Stimulated activated CD4-positive, alpha-beta T cell treated with anti-CD3 and anti-CD28 coated beads, Interleukin-4, amount 100 ng/mL, for 48 hours (primary cell): ENCODE measurements at regions not wholly inside any gene's neighbourhood (a gene's known extent, or its start where the extent isn't known, plus 50 kb on each side); places are given as distances from the start of the nearest gene placed in this dataset.

Source experiments
- DNase-seq, 2 donors: peaks; one replicate each; pipeline ENCODE4 v3.0.0-alpha.2; 2020; ENCODE audit warnings: low read depth in 2 of 2

DNA sequence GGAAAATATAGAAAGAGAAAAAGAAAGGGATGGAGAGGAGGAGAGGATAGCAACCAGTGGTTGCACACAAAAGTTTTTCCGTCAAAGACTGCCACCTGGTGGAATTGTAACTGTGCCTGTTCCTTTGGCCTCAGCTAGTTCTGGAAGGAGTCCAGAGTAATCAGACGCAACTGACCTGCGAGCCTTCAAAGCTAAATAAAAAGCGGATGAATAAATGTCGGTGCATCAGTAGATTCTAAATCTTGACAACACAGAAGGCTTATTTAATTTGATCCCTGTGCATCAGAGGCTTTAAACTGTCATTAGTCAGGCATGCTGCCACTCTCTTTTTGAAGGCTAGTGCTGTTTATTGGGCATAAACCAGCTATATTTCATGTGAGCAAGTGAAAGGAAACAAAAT, 132.9 kb upstream of the ACO1 start:
- DNase-seq = peak; percentile 3 to 4

DNA sequence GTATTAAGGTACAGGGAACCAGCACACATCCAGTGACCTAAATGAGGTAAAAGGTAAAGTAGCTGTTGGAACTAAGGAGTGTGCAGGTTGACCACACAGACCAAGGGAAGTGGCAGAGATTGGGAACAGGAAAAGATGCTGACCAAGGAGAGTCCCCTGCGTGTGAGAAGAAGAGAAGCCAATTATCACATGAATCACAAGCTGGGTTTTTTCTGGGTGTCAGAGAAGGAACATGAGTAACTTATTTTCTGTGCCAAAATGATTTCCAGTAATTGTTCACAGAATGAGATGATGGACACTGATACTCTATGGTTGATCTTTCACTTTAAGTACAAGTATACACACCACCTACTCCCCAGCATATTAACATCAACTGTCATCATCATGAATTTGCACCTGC, 130.7 kb upstream of the ACO1 start:
- no peak for DNase-seq

DNA sequence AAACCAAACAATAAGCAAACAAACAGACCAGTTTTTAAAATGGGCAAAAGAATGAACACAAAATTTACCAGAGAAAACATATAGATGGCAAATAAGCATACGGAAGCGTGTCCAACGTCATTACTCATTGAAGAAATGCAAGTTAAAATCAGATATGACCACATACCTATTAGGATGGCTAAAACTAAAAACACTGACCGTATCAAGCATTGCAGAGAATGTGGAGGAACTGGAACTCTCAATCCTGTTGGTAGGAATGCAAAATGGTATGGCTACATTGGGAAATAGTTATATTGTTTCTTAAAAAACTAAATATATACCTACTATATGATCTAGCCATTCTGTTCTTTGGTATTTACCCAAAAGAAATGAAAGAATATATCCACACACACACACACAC, 129.4 kb upstream of the ACO1 start:
- no peak for DNase-seq

DNA sequence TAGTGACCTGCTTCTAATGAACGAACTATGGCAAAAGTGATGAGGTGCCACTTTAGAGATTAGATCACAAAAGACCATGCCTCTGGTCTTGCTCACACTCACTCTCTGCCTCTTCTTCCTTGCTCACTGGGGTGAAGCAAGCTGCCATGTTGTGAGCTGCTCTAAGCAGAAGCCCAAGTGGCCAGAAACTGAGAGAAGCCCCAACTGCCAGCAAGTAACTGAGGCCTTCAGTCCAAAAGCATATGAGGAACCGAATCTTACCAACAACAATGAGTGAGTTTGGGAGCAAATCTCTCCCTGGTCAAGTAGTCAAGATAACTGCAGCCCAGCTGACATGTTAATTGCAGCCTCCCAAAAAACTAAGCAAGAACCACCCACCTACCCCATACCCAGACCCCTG, 126.0 kb upstream of the ACO1 start:
- no peak for DNase-seq

DNA sequence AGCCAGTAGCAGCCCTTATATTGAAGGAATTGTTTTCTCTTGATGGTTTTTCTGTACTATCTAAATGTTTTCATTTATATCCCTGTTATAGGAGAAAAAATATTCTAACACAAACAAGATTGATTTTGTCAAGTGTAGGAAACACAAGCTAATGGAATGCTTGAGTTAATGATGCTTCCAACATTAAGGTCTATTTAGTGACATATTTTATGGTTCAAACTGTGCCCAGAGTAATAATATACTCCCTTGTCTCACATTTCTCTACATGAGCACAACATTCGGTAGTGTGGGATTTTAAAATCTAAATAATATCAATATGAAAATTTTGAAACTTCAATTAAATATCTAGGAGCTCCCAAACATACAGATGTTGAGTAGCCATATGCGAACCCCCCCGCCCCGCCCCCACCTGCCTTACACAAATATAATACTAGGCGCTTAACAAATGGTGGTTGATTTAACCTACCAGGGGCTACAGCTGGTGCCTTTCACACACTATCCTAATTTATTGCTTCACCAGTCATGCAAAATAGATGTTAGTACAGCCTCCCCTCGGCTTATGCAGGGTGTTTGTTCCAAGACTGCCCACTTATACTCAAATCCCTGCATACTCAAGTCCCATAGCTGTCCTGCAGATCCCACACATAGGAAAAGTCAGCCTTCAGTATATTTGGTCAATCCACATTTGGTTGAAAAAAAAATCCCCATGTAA, 124.1 kb upstream of the ACO1 start:
- DNase-seq = no peak

DNA sequence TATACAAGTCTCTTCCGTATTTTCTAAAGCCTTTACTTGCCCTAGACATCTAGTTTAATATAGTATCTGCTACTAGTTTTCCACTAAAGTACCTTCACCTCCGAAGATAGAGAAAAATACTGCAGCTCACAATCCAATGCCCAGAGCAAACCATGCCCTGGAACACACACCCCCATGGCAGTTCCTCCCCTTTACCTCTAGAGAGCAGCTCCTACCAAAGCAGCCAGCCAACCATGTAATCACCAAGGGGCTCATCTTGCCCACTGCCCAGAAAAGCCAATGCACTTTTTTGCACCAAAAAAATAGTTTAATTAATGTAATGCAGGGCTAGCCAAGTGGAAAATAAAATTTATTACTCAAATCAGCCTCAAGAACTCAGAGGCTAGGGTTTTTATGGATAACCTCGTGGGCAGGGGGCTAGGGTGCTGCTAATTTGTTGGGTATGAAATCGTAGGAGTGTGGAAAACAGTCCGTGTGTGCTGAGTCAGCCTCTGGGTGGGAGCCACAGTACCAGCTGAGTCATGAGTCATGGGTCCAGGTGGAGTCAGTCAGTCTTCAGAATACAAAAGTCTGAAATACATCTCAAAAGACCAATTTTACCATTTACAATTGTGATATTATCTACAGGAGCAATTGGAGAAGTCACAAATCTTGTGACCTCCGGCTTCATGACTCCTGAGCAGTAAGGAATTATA, 120.1 kb upstream of the ACO1 start:
- no peak for DNase-seq

DNA sequence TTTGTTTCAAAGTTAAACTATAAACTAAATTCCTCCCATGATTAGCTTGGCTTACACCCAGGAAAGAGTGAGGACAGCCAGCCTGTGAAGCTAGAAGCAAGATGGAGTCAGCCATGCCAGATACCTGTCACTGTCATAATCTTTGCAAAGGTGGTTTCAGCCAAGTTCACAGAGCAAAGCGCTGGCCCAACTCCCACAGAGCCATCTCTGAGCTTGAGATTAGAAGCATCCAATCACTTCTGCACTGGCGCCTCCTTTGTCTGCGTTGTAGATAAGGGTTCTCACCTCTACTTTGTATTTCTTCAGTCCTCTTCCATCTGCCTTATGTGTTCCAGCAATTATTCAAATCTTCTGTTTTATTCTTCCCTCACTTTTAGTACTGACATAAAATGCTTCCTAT, 119.4 kb upstream of the ACO1 start:
- DNase-seq = no peak

DNA sequence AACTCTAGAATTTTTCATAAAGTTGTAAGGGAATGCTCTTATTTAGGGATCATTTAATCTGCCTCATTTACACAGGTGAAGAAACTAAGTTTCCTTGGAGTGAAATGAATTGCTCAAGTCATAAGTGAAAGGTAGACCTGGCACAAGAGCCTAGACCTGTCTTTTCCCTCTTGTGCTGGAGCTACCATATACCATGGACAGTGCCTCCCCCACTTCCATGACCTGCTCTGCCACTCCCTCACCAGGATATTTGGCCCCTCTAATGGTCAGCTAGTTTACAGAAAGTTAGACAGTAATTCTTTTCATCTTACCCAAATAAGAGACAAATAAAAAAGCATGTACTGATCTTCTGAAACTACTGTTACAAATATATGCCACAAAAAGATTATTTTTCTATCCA, 105.5 kb upstream of the ACO1 start:
- no peak for DNase-seq

DNA sequence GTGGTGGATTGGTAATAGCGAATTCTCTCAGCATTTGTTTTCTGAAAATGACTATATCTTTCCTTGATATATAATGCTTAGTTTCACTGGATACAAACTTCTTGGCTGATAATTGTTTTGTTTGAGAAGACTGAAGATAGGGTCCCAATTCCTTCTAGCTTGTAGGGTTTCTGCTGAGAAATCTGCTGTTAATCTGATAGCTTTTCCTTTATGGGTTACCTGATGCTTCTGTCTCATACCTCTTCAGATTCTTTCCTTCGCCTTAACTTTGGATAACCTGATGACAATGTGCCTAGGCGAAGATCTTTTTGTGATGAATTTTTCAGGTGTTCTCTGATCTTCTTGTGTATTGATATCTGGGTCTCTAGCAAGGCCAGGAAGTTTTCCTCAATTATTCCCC, 94.7 kb upstream of the ACO1 start:
- no peak for DNase-seq

DNA sequence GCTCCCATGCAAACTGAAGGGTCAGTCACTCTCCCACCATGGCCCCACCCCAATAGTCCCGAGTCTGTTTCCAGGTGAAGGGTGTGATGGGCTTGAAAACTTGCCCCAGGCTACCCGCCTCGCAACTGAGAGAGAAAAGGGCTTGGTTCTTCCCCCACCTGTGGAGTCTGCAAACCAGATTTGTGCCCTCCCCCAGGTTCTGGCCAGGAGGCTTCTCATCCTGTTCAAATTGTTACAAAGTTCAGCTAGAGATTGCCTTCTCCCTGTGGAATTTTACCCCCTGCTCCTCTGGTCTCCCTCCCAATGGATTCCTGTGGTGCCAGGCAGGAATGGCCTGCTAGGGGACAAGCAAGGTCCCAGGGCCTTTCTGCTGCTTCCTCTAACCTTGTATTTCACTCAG, 93.1 kb upstream of the ACO1 start:
- no peak for DNase-seq

DNA sequence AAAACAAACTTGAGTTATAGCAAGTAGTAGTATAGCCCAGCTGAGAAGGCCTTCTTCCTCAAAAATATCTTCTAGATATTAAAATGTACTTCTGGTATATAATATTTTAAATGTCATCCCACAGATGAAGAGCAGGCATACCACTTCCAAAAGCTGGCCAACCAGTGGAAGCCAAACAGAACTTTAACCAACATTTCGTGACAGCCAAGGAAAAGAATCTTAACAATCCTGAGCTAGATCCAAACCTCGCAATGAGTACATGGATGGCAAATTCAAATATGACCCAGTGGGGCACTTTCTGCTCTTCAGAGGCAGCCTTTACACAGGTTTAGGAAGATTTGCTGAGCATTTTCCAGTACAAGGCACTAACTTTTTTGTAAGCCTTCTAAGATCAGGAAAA, 91.8 kb upstream of the ACO1 start:
- no peak for DNase-seq

DNA sequence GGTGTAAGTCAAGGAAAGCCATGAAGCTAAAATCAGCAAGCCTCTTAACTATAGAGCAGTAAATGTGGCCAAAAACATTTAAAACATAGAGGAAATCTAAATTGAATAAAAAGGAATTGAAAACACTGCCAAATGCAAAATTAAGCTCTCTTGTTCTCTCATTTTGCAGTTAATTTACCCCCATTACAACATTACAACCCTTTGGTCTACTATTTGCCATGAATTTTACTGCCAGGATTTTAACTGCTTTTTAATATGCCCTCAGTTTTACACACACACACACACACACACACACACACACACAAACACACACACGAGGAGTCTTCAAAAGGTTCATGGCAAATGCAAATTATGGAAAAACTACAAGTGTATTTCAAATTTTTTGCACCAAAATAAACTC, 91.4 kb upstream of the ACO1 start:
- no peak for DNase-seq

DNA sequence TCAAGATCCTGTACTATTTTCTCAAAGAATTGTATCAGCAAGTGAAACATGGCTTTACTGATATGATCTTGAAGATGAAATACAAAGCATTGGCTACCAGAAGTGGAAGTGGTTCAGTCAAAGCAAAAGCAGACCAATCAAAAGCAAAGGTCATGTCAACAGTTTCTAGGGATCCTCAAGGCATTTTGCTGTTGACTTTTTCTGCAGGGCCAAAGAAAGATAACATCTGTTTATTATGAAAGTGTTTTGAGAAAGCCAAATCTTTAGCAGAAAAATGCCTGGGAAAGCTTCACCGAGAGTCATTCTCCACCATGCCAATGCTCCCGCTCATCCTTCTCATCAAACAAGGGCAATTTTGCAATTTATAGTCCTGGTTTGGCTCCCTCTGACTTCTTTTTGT, 90.3 kb upstream of the ACO1 start:
- no peak for DNase-seq

DNA sequence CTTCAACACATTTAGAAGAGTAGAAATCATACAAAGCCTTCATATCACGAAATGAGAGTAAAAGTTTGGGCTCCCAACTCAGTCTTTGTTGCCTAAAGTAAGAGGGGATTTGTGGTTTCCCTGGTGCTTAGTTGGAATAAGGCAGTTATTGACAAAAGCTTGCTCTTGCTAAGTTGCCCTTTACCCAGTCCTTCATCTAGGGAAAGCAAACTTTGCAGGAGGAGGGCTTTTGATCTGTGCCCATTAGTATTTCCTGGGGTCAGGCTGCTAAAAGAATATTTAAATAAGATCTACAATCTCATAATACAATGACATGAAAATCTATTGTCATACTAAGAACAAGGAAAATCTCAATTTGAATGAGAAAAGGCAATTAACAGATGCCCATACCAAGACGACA, 84.1 kb upstream of the ACO1 start:
- DNase-seq = no peak

DNA sequence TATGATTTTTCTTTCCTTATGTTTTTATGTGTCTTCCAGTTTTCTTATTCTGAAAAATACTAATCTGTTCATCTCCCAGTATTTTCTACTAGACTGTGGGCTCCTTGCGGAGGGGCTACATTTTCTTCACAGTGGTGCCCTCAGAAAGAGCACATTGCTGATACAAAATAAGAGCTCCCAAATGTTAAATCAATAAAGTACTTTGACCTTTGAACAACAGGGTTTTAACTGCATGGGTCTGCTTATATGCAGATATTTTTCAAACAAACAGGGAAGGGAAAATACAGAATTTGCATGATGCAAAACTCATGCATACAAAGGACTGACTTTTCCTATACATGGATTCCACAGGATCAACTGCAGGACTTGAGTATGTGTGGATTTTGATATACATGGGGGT, 79.9 kb upstream of the ACO1 start:
- no peak for DNase-seq

DNA sequence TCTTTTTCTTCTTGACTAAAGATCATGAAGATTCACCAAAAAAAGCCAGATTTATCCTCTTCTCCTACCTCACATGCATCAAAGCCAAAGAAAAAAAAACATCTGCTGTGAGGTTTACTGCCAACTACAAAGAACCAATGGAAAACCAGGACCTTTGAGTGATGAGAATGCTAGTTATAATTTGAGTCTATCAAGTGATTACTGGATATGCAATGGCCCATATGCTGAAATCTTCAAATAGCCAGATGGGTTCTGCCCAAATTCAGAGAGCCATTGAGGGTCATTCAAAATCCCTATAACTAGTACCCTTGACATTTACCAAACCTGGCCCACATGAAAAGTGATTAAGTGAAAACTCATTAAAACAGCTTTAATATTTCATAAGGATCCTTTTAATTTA, 78.4 kb upstream of the ACO1 start:
- DNase-seq = no peak

DNA sequence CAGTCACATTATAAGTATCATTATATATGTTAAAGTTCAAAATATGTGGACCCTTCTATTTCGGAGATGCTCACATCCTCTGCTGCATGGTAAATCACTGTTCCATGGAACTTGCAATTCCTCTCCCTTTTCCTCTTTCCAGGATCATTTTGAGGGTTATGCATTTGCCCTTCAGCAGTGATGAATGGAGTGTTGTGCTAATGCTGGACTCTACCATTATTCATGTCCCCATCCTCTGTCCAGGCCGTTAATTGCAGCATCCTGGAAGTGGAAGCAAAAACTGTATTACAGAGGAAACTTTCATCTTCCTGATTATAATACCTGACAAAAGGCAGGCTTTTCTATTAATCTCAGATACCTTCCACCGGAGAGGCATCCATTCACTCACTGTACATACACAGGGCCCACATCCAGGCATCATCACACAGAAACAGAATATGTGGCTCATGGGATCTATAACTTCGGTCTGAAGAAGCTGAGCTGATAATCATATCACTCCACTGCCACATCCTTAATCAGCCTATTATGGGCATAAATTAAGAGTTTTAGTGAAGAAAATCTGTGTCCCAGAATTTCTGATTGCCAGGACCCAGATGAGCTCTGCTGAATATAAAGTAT, 65.0 kb upstream of the ACO1 start:
- no peak for DNase-seq

DNA sequence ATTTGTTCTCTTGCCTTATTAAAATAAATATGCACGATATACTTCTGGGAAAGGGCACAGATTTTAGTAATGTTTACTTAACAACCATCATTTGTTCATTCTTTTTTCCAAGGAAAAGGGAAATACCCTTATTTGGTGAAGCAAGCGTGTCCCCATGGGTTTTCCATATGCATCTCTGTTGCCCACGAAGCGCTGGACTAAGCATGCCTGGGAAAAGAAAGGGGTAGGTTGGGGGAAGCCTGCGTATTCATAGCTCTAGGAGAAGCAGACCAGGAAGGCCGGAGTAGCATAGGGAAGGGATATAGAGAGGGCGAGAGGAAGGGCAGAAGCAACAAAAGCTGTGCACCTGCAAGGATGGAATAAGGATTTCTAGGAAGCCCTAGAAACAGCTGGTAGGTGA, 61.8 kb upstream of the ACO1 start:
- DNase-seq = no peak

DNA sequence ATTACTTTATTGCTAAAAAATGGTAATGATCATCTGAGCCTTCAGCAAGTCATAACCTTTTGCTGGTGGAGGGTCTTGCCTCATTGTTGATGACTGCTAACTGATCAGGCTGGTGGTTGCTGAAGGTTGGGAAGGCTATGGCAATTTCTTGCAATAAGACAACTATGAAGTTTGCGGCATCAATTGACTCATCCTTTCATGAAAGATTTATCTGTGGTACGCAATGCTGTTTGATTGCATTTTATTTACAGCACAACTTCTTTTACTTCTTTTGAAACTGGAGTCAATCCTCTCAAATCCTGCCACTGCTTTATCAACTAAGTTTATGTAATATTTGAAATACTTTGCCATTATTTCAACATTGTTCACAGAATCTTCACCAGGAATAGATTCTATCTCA, 58.3 kb upstream of the ACO1 start:
- DNase-seq = no peak

DNA sequence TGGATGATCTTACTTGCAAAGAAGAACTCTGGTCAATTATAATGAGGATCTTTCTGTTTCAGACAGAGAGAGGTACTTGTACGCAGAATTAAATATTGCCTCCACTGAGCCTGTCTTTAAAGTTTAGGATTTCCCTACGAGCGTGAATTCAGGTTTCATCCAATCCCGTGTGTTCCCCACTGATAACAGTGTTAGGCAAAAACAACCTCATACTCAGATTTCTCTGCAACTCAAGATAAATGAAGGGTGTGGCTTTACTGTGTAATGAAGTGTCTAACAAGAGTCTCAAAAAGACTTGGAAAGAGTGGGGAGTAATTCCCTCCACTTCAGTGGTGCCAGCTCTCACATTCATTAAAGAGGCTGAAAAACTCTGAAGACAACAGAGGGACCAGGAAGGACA, 53.2 kb upstream of the ACO1 start:
- DNase-seq = no peak

DNA sequence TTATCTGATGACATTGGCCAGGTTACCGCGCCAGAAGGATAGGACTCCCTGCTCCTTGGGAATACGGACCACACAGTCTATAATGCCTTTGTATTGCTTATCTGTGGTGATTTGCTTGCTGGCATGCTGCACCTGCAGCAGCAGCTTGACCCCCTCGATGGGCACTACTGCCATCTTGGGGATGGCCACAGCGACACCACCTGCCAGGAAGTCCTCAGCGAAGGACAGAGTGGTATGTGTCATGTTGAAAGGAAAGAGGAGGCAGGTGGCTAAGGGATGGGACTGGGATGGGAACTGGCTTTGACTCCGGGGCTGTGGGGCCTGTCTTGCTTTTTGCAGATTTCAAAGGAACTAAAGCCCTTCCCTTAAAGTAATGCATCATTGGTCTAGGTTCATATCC, 50.3 kb upstream of the ACO1 start:
- DNase-seq = no peak
